Coronary artery (tissue), 2 donors: ENCODE measurements at regions not wholly inside any gene's neighbourhood (a gene's known extent, or its start where the extent isn't known, plus 50 kb on each side); places are given as distances from the start of the nearest gene placed in this dataset.

Source experiments
- DNase-seq: peaks from one replicate; pipeline ENCODE4 v3.0.0-alpha.2; 2017; ENCODE audit warnings: low spot score
- H3K27ac ChIP-seq, 2 donors: fragments of 200-600 bp; sonication (generic); one replicate each; pipeline ENCODE4 v1.5.1; 2016 to 2019
- H3K4me3 ChIP-seq: fragments of 200-600 bp; sonication (generic); 2 replicates; pipeline ENCODE4 v1.5.1; 2016; ENCODE audit warnings: mild to moderate bottlenecking, moderate library complexity
- TF ChIP-seq, protein P1 (sequence below): fragments of 200-600 bp; sonication (generic); IDR thresholded peaks from one replicate; pipeline ENCODE4 v1.5.1; 2019; ENCODE audit warnings: antibody characterized with exemption

- no peak overlapping the region for H3K4me3 ChIP-seq
- TF ChIP-seq, protein P1, sequence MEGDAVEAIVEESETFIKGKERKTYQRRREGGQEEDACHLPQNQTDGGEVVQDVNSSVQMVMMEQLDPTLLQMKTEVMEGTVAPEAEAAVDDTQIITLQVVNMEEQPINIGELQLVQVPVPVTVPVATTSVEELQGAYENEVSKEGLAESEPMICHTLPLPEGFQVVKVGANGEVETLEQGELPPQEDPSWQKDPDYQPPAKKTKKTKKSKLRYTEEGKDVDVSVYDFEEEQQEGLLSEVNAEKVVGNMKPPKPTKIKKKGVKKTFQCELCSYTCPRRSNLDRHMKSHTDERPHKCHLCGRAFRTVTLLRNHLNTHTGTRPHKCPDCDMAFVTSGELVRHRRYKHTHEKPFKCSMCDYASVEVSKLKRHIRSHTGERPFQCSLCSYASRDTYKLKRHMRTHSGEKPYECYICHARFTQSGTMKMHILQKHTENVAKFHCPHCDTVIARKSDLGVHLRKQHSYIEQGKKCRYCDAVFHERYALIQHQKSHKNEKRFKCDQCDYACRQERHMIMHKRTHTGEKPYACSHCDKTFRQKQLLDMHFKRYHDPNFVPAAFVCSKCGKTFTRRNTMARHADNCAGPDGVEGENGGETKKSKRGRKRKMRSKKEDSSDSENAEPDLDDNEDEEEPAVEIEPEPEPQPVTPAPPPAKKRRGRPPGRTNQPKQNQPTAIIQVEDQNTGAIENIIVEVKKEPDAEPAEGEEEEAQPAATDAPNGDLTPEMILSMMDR, result no peak
- H3K27ac ChIP-seq, result no peak overlapping the region
- no peak for DNase-seq
Observed at GRCh38 chr2:58651930-58652329, 410.8 kb upstream of the FANCL start.

- TF ChIP-seq, protein P1, result no peak
- Histone ChIP-seq H3K4me3 (no peak overlapping the region), H3K27ac (no peak overlapping the region)
- DNase-seq, result no peak
Observed at GRCh38 chr2:58650781-58651180, 409.7 kb upstream of the FANCL start.

DNA sequence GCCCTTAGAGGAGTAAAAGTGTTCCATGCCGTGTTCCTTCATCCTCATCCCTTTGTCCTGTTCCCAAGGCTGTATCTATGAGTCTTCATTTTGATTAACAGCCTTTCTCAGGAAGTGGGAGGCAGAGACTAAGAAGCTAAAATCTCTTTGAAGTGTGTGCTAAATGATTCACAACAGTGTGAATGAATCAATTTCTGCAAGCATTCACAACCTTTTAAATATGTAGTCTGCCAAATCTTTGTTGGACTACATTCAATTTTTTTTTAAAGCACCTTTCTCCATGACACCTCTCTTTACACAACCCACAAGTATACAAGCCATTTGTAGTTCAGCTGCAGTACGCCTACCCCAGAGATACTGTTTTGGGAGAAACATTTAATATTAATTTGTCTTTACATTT lies 408.6 kb upstream of the FANCL start:
- TF ChIP-seq, protein P1, result no peak
- no peak for DNase-seq
- Histone ChIP-seq H3K4me3 (no peak overlapping the region), H3K27ac (no peak overlapping the region)

DNA sequence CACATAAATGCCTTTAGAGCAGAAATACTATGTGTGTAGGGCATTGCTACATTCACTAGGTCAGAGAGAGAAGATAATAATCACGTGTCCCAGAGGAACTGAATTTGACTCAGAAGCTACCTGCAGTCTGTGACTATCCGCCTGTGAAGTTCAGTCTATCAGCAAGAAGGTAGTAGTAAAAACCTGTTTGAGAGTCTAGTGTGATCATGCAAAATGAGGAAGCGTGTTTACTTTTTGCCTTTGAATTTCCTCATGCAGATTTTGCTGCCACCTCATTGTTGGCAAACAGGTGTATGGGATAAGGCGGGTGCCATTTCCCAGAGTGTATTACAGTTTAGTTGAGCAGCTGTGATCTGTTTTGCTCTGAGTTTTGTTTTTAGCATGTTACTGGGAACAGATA lies 403.9 kb upstream of the FANCL start:
- TF ChIP-seq, protein P1, result no peak
- Histone ChIP-seq H3K27ac (no peak overlapping the region), H3K4me3 (no peak overlapping the region)
- DNase-seq, result no peak

GRCh38 chr2:58644451-58644850 lies 403.3 kb upstream of the FANCL start:
- TF ChIP-seq, protein P1, result no peak
- H3K27ac ChIP-seq, result no peak overlapping the region
- DNase-seq, result no peak
- H3K4me3 ChIP-seq, result no peak overlapping the region

DNA sequence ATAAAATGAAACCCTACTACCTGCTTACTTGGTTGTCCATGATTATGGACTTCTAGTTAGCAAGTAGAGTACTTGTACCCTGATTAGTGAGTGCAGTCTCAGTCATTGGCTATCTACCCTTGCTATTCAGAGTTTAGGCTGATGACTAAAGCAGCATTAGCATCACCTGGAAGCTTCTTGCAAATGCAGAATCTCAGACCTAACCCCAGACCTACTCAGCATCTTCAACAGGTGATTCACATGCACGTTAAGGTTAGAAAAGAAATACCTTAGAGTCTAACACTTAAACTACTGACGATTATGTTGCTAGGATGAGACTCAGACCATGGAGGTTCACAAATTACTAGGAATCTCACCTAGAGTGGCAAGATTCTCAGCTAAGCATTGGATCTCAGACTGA lies 399.9 kb upstream of the FANCL start:
- TF ChIP-seq, protein P1, result no peak
- no peak overlapping the region for H3K27ac ChIP-seq

GRCh38 chr2:58640042-58640441 lies 398.9 kb upstream of the FANCL start:
- Histone ChIP-seq H3K4me3 (no peak overlapping the region), H3K27ac (no peak overlapping the region)
- DNase-seq, result no peak
- TF ChIP-seq, protein P1, result no peak

More for the DNA sequence above, 399.9 kb upstream of the FANCL start:
- DNase-seq, result no peak
- no peak overlapping the region for H3K4me3 ChIP-seq
